GM12873 (cell line): ENCODE measurements at regions not wholly inside any gene's neighbourhood (a gene's known extent, or its start where the extent isn't known, plus 50 kb on each side); places are given as distances from the start of the nearest gene placed in this dataset.

Source experiments
- TF ChIP-seq, protein P1 (sequence below): IDR thresholded peaks from 2 replicates; pipeline ENCODE4 v1.5.1; 2012; ENCODE audit warnings: low read depth, mild to moderate bottlenecking, moderate library complexity, low read length, control low read depth; ENCODE audit not compliant: insufficient read depth; ENCODE audit errors: missing control alignments

GRCh38 chr10:53276797-53277196 lies 504.2 kb upstream of the MBL2 start:
- TF ChIP-seq, protein P1, sequence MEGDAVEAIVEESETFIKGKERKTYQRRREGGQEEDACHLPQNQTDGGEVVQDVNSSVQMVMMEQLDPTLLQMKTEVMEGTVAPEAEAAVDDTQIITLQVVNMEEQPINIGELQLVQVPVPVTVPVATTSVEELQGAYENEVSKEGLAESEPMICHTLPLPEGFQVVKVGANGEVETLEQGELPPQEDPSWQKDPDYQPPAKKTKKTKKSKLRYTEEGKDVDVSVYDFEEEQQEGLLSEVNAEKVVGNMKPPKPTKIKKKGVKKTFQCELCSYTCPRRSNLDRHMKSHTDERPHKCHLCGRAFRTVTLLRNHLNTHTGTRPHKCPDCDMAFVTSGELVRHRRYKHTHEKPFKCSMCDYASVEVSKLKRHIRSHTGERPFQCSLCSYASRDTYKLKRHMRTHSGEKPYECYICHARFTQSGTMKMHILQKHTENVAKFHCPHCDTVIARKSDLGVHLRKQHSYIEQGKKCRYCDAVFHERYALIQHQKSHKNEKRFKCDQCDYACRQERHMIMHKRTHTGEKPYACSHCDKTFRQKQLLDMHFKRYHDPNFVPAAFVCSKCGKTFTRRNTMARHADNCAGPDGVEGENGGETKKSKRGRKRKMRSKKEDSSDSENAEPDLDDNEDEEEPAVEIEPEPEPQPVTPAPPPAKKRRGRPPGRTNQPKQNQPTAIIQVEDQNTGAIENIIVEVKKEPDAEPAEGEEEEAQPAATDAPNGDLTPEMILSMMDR: no peak

DNA sequence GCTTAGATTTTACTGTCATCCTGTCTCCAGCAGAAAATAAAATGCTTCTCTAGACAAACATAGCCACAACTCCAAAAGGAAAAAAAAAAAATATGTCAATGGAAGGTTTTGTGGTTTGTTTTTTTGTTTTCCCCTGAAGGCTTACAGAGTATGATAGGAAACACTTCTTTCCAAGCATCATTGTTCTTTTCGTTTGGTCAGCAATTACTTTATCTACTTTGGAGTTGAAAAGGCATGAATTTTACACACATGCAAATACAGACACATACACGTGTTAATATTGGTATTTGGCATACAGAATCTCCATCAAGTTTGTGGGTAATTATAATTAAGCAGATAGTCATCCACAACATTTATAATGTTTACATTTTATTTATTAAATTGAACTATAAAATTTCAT lies 496.9 kb upstream of the MBL2 start:
- TF ChIP-seq, protein P1: no peak

DNA sequence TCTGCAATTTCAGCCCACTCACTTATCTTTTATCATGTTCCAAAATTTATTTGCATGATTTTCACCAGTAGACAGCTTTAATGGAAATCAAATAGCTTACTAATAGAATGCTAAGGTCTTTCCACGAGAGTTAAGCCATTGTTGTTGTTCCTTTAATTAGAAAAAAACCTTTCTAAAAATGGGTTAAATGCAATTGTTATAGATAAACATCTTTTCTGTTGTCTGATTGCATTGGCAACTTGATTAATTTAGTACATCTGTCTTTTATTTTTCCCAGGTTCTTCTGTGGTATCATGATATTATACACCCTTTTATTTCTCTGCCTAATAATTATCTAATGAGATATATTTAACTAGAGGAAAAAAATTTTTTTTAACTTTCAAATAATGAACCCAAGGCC lies 487.6 kb upstream of the MBL2 start:
- TF ChIP-seq, protein P1: no peak

- TF ChIP-seq, protein P1: no peak
Observed at GRCh38 chr10:53256623-53257022, 484.0 kb upstream of the MBL2 start.

- TF ChIP-seq, protein P1: no peak
Observed at GRCh38 chr10:53255661-53256205, 483.1 kb upstream of the MBL2 start.

DNA sequence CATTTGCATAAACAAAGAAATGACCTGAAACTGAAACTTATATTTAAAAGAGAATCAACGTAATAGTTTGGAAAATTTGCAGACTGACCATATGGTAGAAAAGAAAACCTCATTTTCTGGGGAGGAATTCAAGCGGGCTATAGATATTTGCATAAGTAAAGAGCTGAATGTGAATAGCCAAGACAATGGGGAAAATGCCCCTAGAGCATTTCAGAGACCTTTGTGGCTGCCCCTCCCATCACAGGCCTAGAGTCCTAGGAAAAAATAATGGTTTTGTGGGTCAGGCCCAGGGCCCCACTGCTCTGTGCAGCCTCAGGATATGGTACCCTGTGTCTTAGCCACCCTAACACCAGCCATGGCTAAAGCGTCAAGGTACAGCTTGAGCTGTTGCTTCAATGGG lies 480.6 kb upstream of the MBL2 start:
- TF ChIP-seq, protein P1: no peak

- TF ChIP-seq, protein P1: no peak
Observed at GRCh38 chr10:53239873-53240272, 467.3 kb upstream of the MBL2 start.
